Activated naive CD4-positive, alpha-beta T cell treated with anti-CD3 and anti-CD28 coated beads, Interleukin-2, amount 50 U/mL, for 24 hours (primary cell): ENCODE measurements at regions not wholly inside any gene's neighbourhood (a gene's known extent, or its start where the extent isn't known, plus 50 kb on each side); places are given as distances from the start of the nearest gene placed in this dataset.
A peak's percentile ranks its signal among the peaks of the same experiment; 100 is the strongest.
"Not testable (repeated sequence)": the region's sequence is repeated elsewhere in the genome, so short reads cannot be mapped to it uniquely, and the experiment has no call there.

Experiments used
- H3K27ac Mint-ChIP-seq: one replicate; pipeline ENCODE4 v1.8.0; 2021; ENCODE audit warnings: mild to moderate bottlenecking, mixed read lengths
- H3K27me3 Mint-ChIP-seq: one replicate; pipeline ENCODE4 v1.8.0; 2021; ENCODE audit warnings: mixed read lengths
- H3K36me3 Mint-ChIP-seq: one replicate; pipeline ENCODE4 v1.8.0; 2021; ENCODE audit warnings: mixed read lengths
- H3K4me1 Mint-ChIP-seq: one replicate; pipeline ENCODE4 v1.8.0; 2021; ENCODE audit warnings: mixed read lengths
- H3K4me3 Mint-ChIP-seq: one replicate; pipeline ENCODE4 v1.8.0; 2021; ENCODE audit warnings: mild to moderate bottlenecking, mixed read lengths
- H3K9me3 Mint-ChIP-seq: one replicate; pipeline ENCODE4 v1.8.0; 2021; ENCODE audit warnings: mixed read lengths

GRCh38 chr3:59517388-59517787 lies 467.6 kb upstream of the CFAP20DC start:
- no peak overlapping the region for H3K27ac Mint-ChIP-seq
- H3K4me1 Mint-ChIP-seq: peaks cover 5% of the 10 kb centered on the region
- H3K36me3 Mint-ChIP-seq: no peaks in the 10 kb centered on the region
- H3K27me3 Mint-ChIP-seq: peaks cover 2% of the 10 kb centered on the region
- H3K9me3 Mint-ChIP-seq: no peaks in the 10 kb centered on the region
- no peak overlapping the region for H3K4me3 Mint-ChIP-seq

GRCh38 chr3:59515966-59516365 lies 466.1 kb upstream of the CFAP20DC start:
- Mint-ChIP-seq H3K27me3 (peaks cover 2% of the 10 kb centered on the region), H3K4me3 (no peak overlapping the region), H3K36me3 (no peaks in the 10 kb centered on the region), H3K4me1 (peaks cover 10% of the 10 kb centered on the region), H3K27ac (no peak overlapping the region), H3K9me3 (no peaks in the 10 kb centered on the region)

- H3K27me3 Mint-ChIP-seq: peaks cover 2% of the 10 kb centered on the region
- H3K4me1 Mint-ChIP-seq: peaks cover 10% of the 10 kb centered on the region
- H3K4me3 Mint-ChIP-seq: no peak overlapping the region
- no peaks in the 10 kb centered on the region for H3K36me3 Mint-ChIP-seq
- H3K27ac Mint-ChIP-seq: no peak overlapping the region
- H3K9me3 Mint-ChIP-seq: no peaks in the 10 kb centered on the region
Observed at GRCh38 chr3:59514865-59515482, 465.1 kb upstream of the CFAP20DC start.

- H3K27me3 Mint-ChIP-seq: peaks cover 2% of the 10 kb centered on the region
- H3K9me3 Mint-ChIP-seq: peaks cover 5% of the 10 kb centered on the region
- H3K36me3 Mint-ChIP-seq: no peaks in the 10 kb centered on the region
- H3K4me1 Mint-ChIP-seq: peaks cover 10% of the 10 kb centered on the region
- H3K4me3 Mint-ChIP-seq: no peak overlapping the region
- H3K27ac Mint-ChIP-seq: no peak overlapping the region
Observed at GRCh38 chr3:59513570-59513969, 463.7 kb upstream of the CFAP20DC start.

- H3K36me3 Mint-ChIP-seq: no peaks in the 10 kb centered on the region
- peaks cover 2% of the 10 kb centered on the region for H3K27me3 Mint-ChIP-seq
- H3K27ac Mint-ChIP-seq: no peak overlapping the region
- H3K4me3 Mint-ChIP-seq: no peak overlapping the region
- H3K9me3 Mint-ChIP-seq: peaks cover 5% of the 10 kb centered on the region
- H3K4me1 Mint-ChIP-seq: peaks cover 6% of the 10 kb centered on the region
Observed at GRCh38 chr3:59512066-59512465, 462.2 kb upstream of the CFAP20DC start.

- Mint-ChIP-seq H3K36me3 (no peaks in the 10 kb centered on the region), H3K4me1 (peaks cover 5% of the 10 kb centered on the region), H3K4me3 (no peak overlapping the region), H3K9me3 (peaks cover 5% of the 10 kb centered on the region), H3K27me3 (peaks cover 2% of the 10 kb centered on the region), H3K27ac (no peak overlapping the region)
Observed at GRCh38 chr3:59510576-59510975, 460.8 kb upstream of the CFAP20DC start.

GRCh38 chr3:59508273-59508672 lies 458.4 kb upstream of the CFAP20DC start:
- peaks cover 2% of the 10 kb centered on the region for H3K27me3 Mint-ChIP-seq
- peaks cover 15% of the 10 kb centered on the region for H3K4me1 Mint-ChIP-seq
- no peak overlapping the region for H3K27ac Mint-ChIP-seq
- peaks cover 5% of the 10 kb centered on the region for H3K9me3 Mint-ChIP-seq
- no peaks in the 10 kb centered on the region for H3K36me3 Mint-ChIP-seq
- H3K4me3 Mint-ChIP-seq: no peak overlapping the region

GRCh38 chr3:59506191-59506590 lies 456.4 kb upstream of the CFAP20DC start:
- Mint-ChIP-seq H3K4me3 (no peak overlapping the region), H3K4me1 (peaks cover 21% of the 10 kb centered on the region), H3K36me3 (no peaks in the 10 kb centered on the region), H3K9me3 (peaks cover 5% of the 10 kb centered on the region), H3K27ac (no peak overlapping the region), H3K27me3 (no peaks in the 10 kb centered on the region)

- Mint-ChIP-seq H3K27ac (no peak overlapping the region), H3K4me1 (peaks cover 21% of the 10 kb centered on the region), H3K9me3 (no peaks in the 10 kb centered on the region), H3K36me3 (no peaks in the 10 kb centered on the region), H3K4me3 (no peak overlapping the region), H3K27me3 (no peaks in the 10 kb centered on the region)
Observed at GRCh38 chr3:59503441-59503840, 453.6 kb upstream of the CFAP20DC start.

- H3K27ac Mint-ChIP-seq: no peak overlapping the region
- H3K36me3 Mint-ChIP-seq: no peaks in the 10 kb centered on the region
- no peak overlapping the region for H3K4me3 Mint-ChIP-seq
- no peaks in the 10 kb centered on the region for H3K27me3 Mint-ChIP-seq
- peaks cover 21% of the 10 kb centered on the region for H3K4me1 Mint-ChIP-seq
- H3K9me3 Mint-ChIP-seq: no peaks in the 10 kb centered on the region
Observed at GRCh38 chr3:59502806-59503205, 453.0 kb upstream of the CFAP20DC start.

GRCh38 chr3:59499954-59500353 lies 450.1 kb upstream of the CFAP20DC start:
- Mint-ChIP-seq H3K4me3 (no peak overlapping the region), H3K4me1 (peaks cover 29% of the 10 kb centered on the region), H3K27me3 (no peaks in the 10 kb centered on the region), H3K36me3 (no peaks in the 10 kb centered on the region), H3K27ac (no peak overlapping the region), H3K9me3 (no peaks in the 10 kb centered on the region)

GRCh38 chr3:59499000-59499399 lies 449.2 kb upstream of the CFAP20DC start:
- Mint-ChIP-seq H3K36me3 (no peaks in the 10 kb centered on the region), H3K4me1 (peaks cover 26% of the 10 kb centered on the region), H3K27ac (no peak overlapping the region), H3K27me3 (no peaks in the 10 kb centered on the region), H3K4me3 (no peak overlapping the region), H3K9me3 (no peaks in the 10 kb centered on the region)

- no peak overlapping the region for H3K27ac Mint-ChIP-seq
- no peak overlapping the region for H3K4me3 Mint-ChIP-seq
- H3K36me3 Mint-ChIP-seq: no peaks in the 10 kb centered on the region
- H3K27me3 Mint-ChIP-seq: no peaks in the 10 kb centered on the region
- peaks cover 8% of the 10 kb centered on the region for H3K4me1 Mint-ChIP-seq
- H3K9me3 Mint-ChIP-seq: no peaks in the 10 kb centered on the region
Observed at GRCh38 chr3:59496250-59496649, 446.4 kb upstream of the CFAP20DC start.

- H3K9me3 Mint-ChIP-seq, H3K27me3 Mint-ChIP-seq, H3K4me3 Mint-ChIP-seq, H3K4me1 Mint-ChIP-seq, H3K36me3 Mint-ChIP-seq, H3K27ac Mint-ChIP-seq: not testable (repeated sequence)
Observed at GRCh38 chr3:59494969-59495368, 445.1 kb upstream of the CFAP20DC start.

- Mint-ChIP-seq H3K36me3 (no peaks in the 10 kb centered on the region), H3K4me3 (no peak overlapping the region), H3K27ac (peak overlapping the region; percentile 43), H3K9me3 (peaks cover 3% of the 10 kb centered on the region), H3K4me1 (peaks cover 7% of the 10 kb centered on the region), H3K27me3 (no peaks in the 10 kb centered on the region)
Observed at GRCh38 chr3:59486520-59486919, 436.7 kb upstream of the CFAP20DC start.

GRCh38 chr3:59483191-59483590 lies 433.4 kb upstream of the CFAP20DC start:
- Mint-ChIP-seq H3K4me1 (peaks cover 14% of the 10 kb centered on the region), H3K27ac (no peak overlapping the region), H3K4me3 (no peak overlapping the region), H3K27me3 (no peaks in the 10 kb centered on the region), H3K36me3 (no peaks in the 10 kb centered on the region), H3K9me3 (peaks cover 3% of the 10 kb centered on the region)

GRCh38 chr3:59482684-59483083 lies 432.9 kb upstream of the CFAP20DC start:
- no peaks in the 10 kb centered on the region for H3K27me3 Mint-ChIP-seq
- no peak overlapping the region for H3K4me3 Mint-ChIP-seq
- no peak overlapping the region for H3K27ac Mint-ChIP-seq
- H3K36me3 Mint-ChIP-seq: no peaks in the 10 kb centered on the region
- H3K9me3 Mint-ChIP-seq: peaks cover 3% of the 10 kb centered on the region
- H3K4me1 Mint-ChIP-seq: peaks cover 14% of the 10 kb centered on the region
